MM.1S (cell line): ENCODE measurements at regions not wholly inside any gene's neighbourhood (a gene's known extent, or its start where the extent isn't known, plus 50 kb on each side); places are given as distances from the start of the nearest gene placed in this dataset.
"Not testable (repeated sequence)": the region's sequence is repeated elsewhere in the genome, so short reads cannot be mapped to it uniquely, and the experiment has no call there.

Experiments used
- DNase-seq: peaks from one replicate; pipeline ENCODE4 v3.0.0-alpha.2; 2015
- H2AFZ ChIP-seq: fragments of 300-600 bp; sonication (generic); 2 replicates; pipeline ENCODE4 v1.6.0; 2016; ENCODE audit warnings: antibody characterized with exemption, low read length
- H3F3A ChIP-seq: fragments of 300-600 bp; sonication (generic); 2 replicates; pipeline ENCODE4 v1.6.1; 2016; ENCODE audit warnings: mild to moderate bottlenecking, antibody characterized with exemption, low read length, moderate library complexity, mixed read lengths; ENCODE audit not compliant: insufficient read depth
- H3K27ac ChIP-seq: fragments of 300-600 bp; sonication (generic); 2 replicates; pipeline ENCODE4 v1.5.1; 2016; ENCODE audit warnings: mild to moderate bottlenecking, low read length
- H3K27me3 ChIP-seq: fragments of 300-600 bp; sonication (generic); replicated peaks from 2 replicates; pipeline ENCODE4 v1.6.0; 2016; ENCODE audit warnings: low read length; ENCODE audit not compliant: insufficient read depth
- H3K36me3 ChIP-seq: fragments of 300-600 bp; sonication (generic); replicated peaks from 2 replicates; pipeline ENCODE4 v1.6.1; 2016; ENCODE audit warnings: mild to moderate bottlenecking, low read length, mixed read lengths; ENCODE audit not compliant: insufficient read depth
- H3K4me1 ChIP-seq: fragments of 300-600 bp; sonication (generic); 2 replicates; pipeline ENCODE4 v1.6.1; 2016; ENCODE audit warnings: low read length, mixed read lengths
- H3K4me2 ChIP-seq: fragments of 300-600 bp; sonication (generic); 2 replicates; pipeline ENCODE4 v1.6.0; 2016; ENCODE audit warnings: low read depth, low read length
- H3K4me3 ChIP-seq: fragments of 300-600 bp; sonication (generic); 2 replicates; pipeline ENCODE4 v1.5.1; 2016; ENCODE audit warnings: low read length, mixed read lengths
- H3K79me2 ChIP-seq: fragments of 300-600 bp; sonication (generic); 2 replicates; pipeline ENCODE4 v1.6.1; 2016; ENCODE audit warnings: mixed run types, low read length, mixed read lengths
- H3K9ac ChIP-seq: fragments of 300-600 bp; sonication (generic); 2 replicates; pipeline ENCODE4 v1.6.1; 2016; ENCODE audit warnings: low read length, mixed read lengths
- H3K9me2 ChIP-seq: fragments of 300-600 bp; sonication (generic); replicated peaks from 2 replicates; pipeline ENCODE4 v1.6.1; 2016; ENCODE audit warnings: mild to moderate bottlenecking, low read length, mixed read lengths; ENCODE audit not compliant: insufficient read depth
- H3K9me3 ChIP-seq: fragments of 300-600 bp; sonication (generic); replicated peaks from 2 replicates; pipeline ENCODE4 v1.6.1; 2016; ENCODE audit warnings: mild to moderate bottlenecking, low read length, mixed read lengths; ENCODE audit not compliant: insufficient read depth
- H4K20me1 ChIP-seq: fragments of 300-600 bp; sonication (generic); 2 replicates; pipeline ENCODE4 v1.6.1; 2016; ENCODE audit warnings: mild to moderate bottlenecking, low read length, moderate library complexity, mixed read lengths; ENCODE audit not compliant: insufficient read depth
- CTCF ChIP-seq: fragments of 300-600 bp; sonication (generic); IDR thresholded peaks from 2 replicates; pipeline ENCODE4 v1.5.1; 2016; ENCODE audit warnings: antibody characterized with exemption, low read length, mixed read lengths
- EZH2 ChIP-seq: fragments of 300-600 bp; sonication (generic); optimal IDR thresholded peaks from 2 replicates; pipeline ENCODE3; 2017; ENCODE audit warnings: low read depth, mild to moderate bottlenecking, antibody characterized with exemption, low read length, mixed read lengths
- EZH2phosphoT487 ChIP-seq: fragments of 300-600 bp; sonication (generic); IDR thresholded peaks from 2 replicates; pipeline ENCODE4 v1.6.1; 2018; ENCODE audit warnings: antibody characterized with exemption, low read length

GRCh38 chr5:124612023-124612422, 134.4 kb downstream of the ZNF608 start:
- Histone ChIP-seq H2AFZ (no peak overlapping the region), H3K9ac (no peak overlapping the region), H3F3A (no peaks in the 10 kb centered on the region), H3K27ac (no peak overlapping the region), H3K36me3 (no peaks in the 10 kb centered on the region), H3K4me1 (no peaks in the 10 kb centered on the region), H3K4me2 (no peak overlapping the region), H3K9me2 (no peaks in the 10 kb centered on the region; the same call in 1 of the 2 replicates), H4K20me1 (no peaks in the 10 kb centered on the region), H3K4me3 (no peak overlapping the region), H3K9me3 (no peaks in the 10 kb centered on the region), H3K27me3 (no peaks in the 10 kb centered on the region), H3K79me2 (no peaks in the 10 kb centered on the region)
- TF ChIP-seq EZH2phosphoT487 (no peak), EZH2 (no peak), CTCF (no peak)
- DNase-seq, result no peak

GRCh38 chr5:124611262-124611661, 135.2 kb downstream of the ZNF608 start:
- H3K36me3 ChIP-seq, H3K4me1 ChIP-seq, H3K9me2 ChIP-seq, H3K9ac ChIP-seq, DNase-seq, H3K9me3 ChIP-seq, H3K27me3 ChIP-seq, H3K4me3 ChIP-seq, H3K27ac ChIP-seq, H3K4me2 ChIP-seq, H3F3A ChIP-seq, H4K20me1 ChIP-seq, H3K79me2 ChIP-seq, H2AFZ ChIP-seq: not testable (repeated sequence)

- H3K9me3 ChIP-seq, H4K20me1 ChIP-seq, H3K9me2 ChIP-seq: not testable (repeated sequence)
Measured at GRCh38 chr5:124609685-124610084, 136.8 kb downstream of the ZNF608 start.

GRCh38 chr5:124606543-124606942, 139.9 kb downstream of the ZNF608 start:
- Histone ChIP-seq H3K9me2 (no peaks in the 10 kb centered on the region; the same call in 1 of the 2 replicates), H3F3A (no peaks in the 10 kb centered on the region), H3K9me3 (no peaks in the 10 kb centered on the region), H3K36me3 (no peaks in the 10 kb centered on the region), H3K79me2 (no peaks in the 10 kb centered on the region), H2AFZ (no peak overlapping the region), H3K4me1 (no peaks in the 10 kb centered on the region), H3K27me3 (no peaks in the 10 kb centered on the region), H4K20me1 (no peaks in the 10 kb centered on the region), H3K4me3 (no peak overlapping the region), H3K4me2 (no peak overlapping the region), H3K27ac (no peak overlapping the region), H3K9ac (no peak overlapping the region)
- no peak for TF ChIP-seq EZH2
- TF ChIP-seq EZH2phosphoT487, result no peak
- no peak for TF ChIP-seq CTCF
- DNase-seq, result no peak

More at GRCh38 chr5:124609685-124610084, 136.8 kb downstream of the ZNF608 start:
- H3K4me1 ChIP-seq, DNase-seq, H3K9ac ChIP-seq, H3K79me2 ChIP-seq, H3K4me3 ChIP-seq, H3K36me3 ChIP-seq, H3K27ac ChIP-seq, H3K27me3 ChIP-seq, H2AFZ ChIP-seq, H3F3A ChIP-seq, H3K4me2 ChIP-seq: not testable (repeated sequence)
